ENCODE measurements at regions not wholly inside any gene's neighbourhood (a gene's known extent, or its start where the extent isn't known, plus 50 kb on each side); places are given as distances from the start of the nearest gene placed in this dataset.

GRCh38 chr6:80425089-80425823 is 318.8 kb downstream of the BCKDHB start:
- TF ChIP-seq EP300 (IDR thresholded peaks at IDR 0.05) (no peak), RNF2 (IDR thresholded peaks at IDR 0.05; ENCODE audit: borderline replicate concordance, low read depth) (no peak), KDM5A (IDR thresholded peaks at IDR 0.05) (no peak), POLR2A (IDR thresholded peaks at IDR 0.05; ENCODE audit: low read length) (no peak)
